Duodenal mucosa (tissue), 2 donors: ENCODE measurements at regions not wholly inside any gene's neighbourhood (a gene's known extent, or its start where the extent isn't known, plus 50 kb on each side); places are given as distances from the start of the nearest gene placed in this dataset.
"Not testable (repeated sequence)": the region's sequence is repeated elsewhere in the genome, so short reads cannot be mapped to it uniquely, and the experiment has no call there.

Experiments
- H3K27ac ChIP-seq: one replicate; pipeline ENCODE4 v1.7.0; 2013; ENCODE audit warnings: low read depth, low read length
- H3K27me3 ChIP-seq, 2 donors: one replicate each; pipeline ENCODE4 v1.7.0; 2013; ENCODE audit warnings: low read length in 2 of 2, control low read depth in 1 of 2; ENCODE audit not compliant: insufficient read depth in 2 of 2, control insufficient read depth in 1 of 2
- H3K36me3 ChIP-seq, 2 donors: one replicate each; pipeline ENCODE4 v1.7.0; 2013; ENCODE audit warnings: low read length in 2 of 2, control low read depth in 1 of 2; ENCODE audit not compliant: insufficient read depth in 2 of 2, control insufficient read depth in 1 of 2
- H3K4me1 ChIP-seq, 2 donors: one replicate each; pipeline ENCODE4 v1.7.0; 2013; ENCODE audit warnings: low read length in 2 of 2, control low read depth in 1 of 2; ENCODE audit not compliant: insufficient read depth in 2 of 2, control insufficient read depth in 1 of 2
- H3K4me3 ChIP-seq, 2 donors: one replicate each; pipeline ENCODE4 v1.7.0; 2013; ENCODE audit warnings: low read length in 2 of 2, low read depth in 1 of 2
- H3K9ac ChIP-seq, 2 donors: one replicate each; pipeline ENCODE4 v1.7.0; 2013; ENCODE audit warnings: low read length in 2 of 2, low read depth in 1 of 2
- H3K9me3 ChIP-seq, 2 donors: one replicate each; pipeline ENCODE4 v1.7.0; 2013; ENCODE audit warnings: low read length in 2 of 2, control low read depth in 1 of 2; ENCODE audit not compliant: control insufficient read depth in 1 of 2

DNA sequence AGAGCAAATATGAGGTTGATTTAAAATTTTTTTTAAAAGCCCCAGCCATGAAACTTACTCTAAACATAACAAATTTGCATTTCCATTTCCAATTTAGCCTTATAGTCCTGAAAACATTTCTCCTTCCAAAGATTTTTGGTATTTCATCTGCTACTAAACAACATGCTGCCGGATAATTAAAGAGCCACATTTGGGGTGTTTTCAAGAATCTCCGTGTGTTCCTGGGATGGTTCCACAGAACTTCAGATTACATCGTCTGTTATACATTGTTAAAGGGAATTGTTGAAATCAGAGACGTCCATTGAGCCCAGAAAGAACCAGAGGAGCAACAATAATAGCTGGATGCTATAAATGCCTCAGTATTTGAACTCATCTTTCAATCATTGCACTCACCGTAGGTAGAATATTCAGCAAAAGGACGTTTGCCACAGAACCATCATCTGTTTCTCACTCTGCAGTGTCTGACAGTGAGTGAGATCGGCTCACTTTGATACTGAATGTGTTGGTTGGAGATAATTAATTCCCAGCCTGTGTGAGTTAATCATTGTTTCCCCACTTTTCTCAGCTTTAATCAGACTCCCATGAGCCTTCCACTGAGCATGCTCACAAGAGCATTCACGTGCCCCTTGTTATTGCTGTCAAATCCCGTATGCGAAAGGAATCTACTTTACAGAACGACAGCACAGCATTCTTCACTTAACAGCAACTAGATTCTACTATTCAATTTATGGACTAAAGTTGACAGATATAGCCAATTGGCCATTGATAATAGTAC, 128.4 kb upstream of the PALS2 start:
- H3K9ac ChIP-seq, result no peak overlapping the region
- H3K4me3 ChIP-seq, result no peak overlapping the region
- H3K27ac ChIP-seq, result no peak overlapping the region

GRCh38 chr7:24448038-24448437, 125.2 kb upstream of the PALS2 start:
- H3K9me3 ChIP-seq, result no peaks in the 10 kb centered on the region
- no peak overlapping the region for H3K4me3 ChIP-seq
- no peak overlapping the region for H3K27ac ChIP-seq
- peaks cover 0 to 2% of the 10 kb centered on the region in 2 donors for H3K27me3 ChIP-seq
- no peak overlapping the region for H3K9ac ChIP-seq
- H3K36me3 ChIP-seq, result no peaks in the 10 kb centered on the region
- H3K4me1 ChIP-seq, result no peaks in the 10 kb centered on the region

More for the DNA sequence above, 128.4 kb upstream of the PALS2 start:
- Histone ChIP-seq H3K9me3 (no peaks in the 10 kb centered on the region), H3K36me3 (no peaks in the 10 kb centered on the region), H3K4me1 (peaks cover 0 to 5% of the 10 kb centered on the region in 2 donors), H3K27me3 (peaks cover 0 to 2% of the 10 kb centered on the region in 2 donors)

- H3K9ac ChIP-seq, H3K4me1 ChIP-seq, H3K36me3 ChIP-seq, H3K9me3 ChIP-seq, H3K27ac ChIP-seq, H3K4me3 ChIP-seq, H3K27me3 ChIP-seq: not testable (repeated sequence)
Measured at GRCh38 chr7:24449416-24449815, 123.8 kb upstream of the PALS2 start.

- Histone ChIP-seq H3K36me3 (no peaks in the 10 kb centered on the region), H3K9ac (no peak overlapping the region), H3K27me3 (no peaks in the 10 kb centered on the region), H3K27ac (no peak overlapping the region), H3K4me3 (no peak overlapping the region), H3K4me1 (peaks cover 6 to 12% of the 10 kb centered on the region in 2 donors), H3K9me3 (no peaks in the 10 kb centered on the region)
Measured at GRCh38 chr7:24455813-24456525, 117.3 kb upstream of the PALS2 start.

GRCh38 chr7:24456526-24457218, 116.6 kb upstream of the PALS2 start:
- H3K9me3 ChIP-seq, result no peaks in the 10 kb centered on the region
- peaks cover 6 to 12% of the 10 kb centered on the region in 2 donors for H3K4me1 ChIP-seq
- peak overlapping the region; percentile 37 for H3K27ac ChIP-seq
- no peaks in the 10 kb centered on the region for H3K36me3 ChIP-seq
- no peak overlapping the region for H3K4me3 ChIP-seq
- H3K9ac ChIP-seq, result no peak overlapping the region
- H3K27me3 ChIP-seq, result no peaks in the 10 kb centered on the region

DNA sequence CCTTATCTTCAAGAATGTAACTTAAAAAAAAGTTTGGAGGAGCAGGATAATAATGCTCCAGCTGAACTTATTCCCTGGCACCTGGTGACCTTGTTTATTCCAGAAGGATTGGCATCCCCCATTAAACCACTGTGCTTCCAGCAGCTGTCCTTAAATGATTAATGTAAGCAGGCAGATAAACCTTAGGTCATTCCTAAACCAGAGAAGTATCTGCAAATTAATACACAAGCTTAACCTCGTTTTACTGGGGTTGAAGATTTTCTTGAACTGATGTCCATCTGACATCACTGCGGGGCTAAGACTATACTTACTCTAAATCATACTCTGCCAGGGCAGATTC, 116.1 kb upstream of the PALS2 start:
- Histone ChIP-seq H3K36me3 (no peaks in the 10 kb centered on the region), H3K9me3 (no peaks in the 10 kb centered on the region), H3K4me1 (peaks cover 6 to 12% of the 10 kb centered on the region in 2 donors), H3K9ac (no peak overlapping the region), H3K27ac (no peak overlapping the region), H3K4me3 (no peak overlapping the region), H3K27me3 (no peaks in the 10 kb centered on the region)

GRCh38 chr7:24462117-24462516, 111.1 kb upstream of the PALS2 start:
- no peaks in the 10 kb centered on the region for H3K27me3 ChIP-seq
- H3K9me3 ChIP-seq, result no peaks in the 10 kb centered on the region
- H3K4me1 ChIP-seq, result peaks cover 0 to 2% of the 10 kb centered on the region in 2 donors
- no peaks in the 10 kb centered on the region for H3K36me3 ChIP-seq
- no peak overlapping the region for H3K27ac ChIP-seq
- no peak overlapping the region for H3K4me3 ChIP-seq
- no peak overlapping the region for H3K9ac ChIP-seq

DNA sequence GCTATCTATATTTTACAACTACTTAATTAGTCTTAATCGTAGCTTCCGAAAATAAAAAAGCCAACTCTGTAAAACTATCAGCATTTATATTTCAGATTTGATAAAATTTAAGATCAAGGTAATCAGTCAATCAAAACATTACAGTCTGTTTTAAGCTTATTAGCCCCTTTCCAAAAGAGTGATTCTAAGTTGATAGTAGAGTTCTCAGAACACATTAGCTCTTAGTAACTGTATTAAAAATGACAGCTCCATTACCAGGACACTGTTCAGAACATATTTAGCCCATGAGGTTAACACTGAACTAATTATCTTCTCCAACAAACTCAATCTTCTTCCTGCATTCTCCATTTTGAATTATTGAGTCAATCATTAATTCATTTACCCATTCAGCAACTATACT, 110.3 kb upstream of the PALS2 start:
- no peaks in the 10 kb centered on the region for H3K27me3 ChIP-seq
- H3K9ac ChIP-seq, result no peak overlapping the region

DNA sequence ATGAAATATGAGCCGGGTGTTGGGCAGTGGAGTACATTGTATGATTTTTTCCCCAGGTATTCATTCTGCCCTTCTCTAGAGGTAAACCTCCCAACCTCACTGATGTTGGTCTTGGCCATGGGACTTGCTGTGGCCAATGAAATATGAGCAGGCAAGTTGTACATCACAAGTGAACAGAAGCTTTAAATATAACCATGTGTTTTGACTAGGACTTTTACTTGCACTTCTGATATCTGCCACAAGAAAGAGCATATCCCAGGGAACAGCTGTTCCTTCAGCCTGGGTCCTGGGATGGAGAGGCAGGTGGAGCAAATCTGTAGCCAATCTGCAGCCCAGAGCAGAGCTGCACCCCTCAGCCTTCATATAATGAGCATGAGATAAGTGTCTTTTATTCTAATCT, 109.8 kb upstream of the PALS2 start:
- no peaks in the 10 kb centered on the region for H3K4me1 ChIP-seq
- no peaks in the 10 kb centered on the region for H3K36me3 ChIP-seq
- H3K27me3 ChIP-seq, result no peaks in the 10 kb centered on the region
- no peak overlapping the region for H3K27ac ChIP-seq
- H3K9ac ChIP-seq, result no peak overlapping the region
- no peaks in the 10 kb centered on the region for H3K9me3 ChIP-seq
- H3K4me3 ChIP-seq, result no peak overlapping the region

More for the DNA sequence above, 110.3 kb upstream of the PALS2 start:
- Histone ChIP-seq H3K27ac (no peak overlapping the region), H3K9me3 (no peaks in the 10 kb centered on the region), H3K4me3 (no peak overlapping the region), H3K4me1 (no peaks in the 10 kb centered on the region), H3K36me3 (no peaks in the 10 kb centered on the region)

GRCh38 chr7:24464861-24465260, 108.4 kb upstream of the PALS2 start:
- H3K27ac ChIP-seq, result no peak overlapping the region

More at GRCh38 chr7:24464861-24465260, 108.4 kb upstream of the PALS2 start:
- Histone ChIP-seq H3K4me1 (no peaks in the 10 kb centered on the region), H3K9me3 (no peaks in the 10 kb centered on the region), H3K9ac (no peak overlapping the region), H3K27me3 (no peaks in the 10 kb centered on the region), H3K36me3 (no peaks in the 10 kb centered on the region), H3K4me3 (no peak overlapping the region)
